GM23338 (cell line): ENCODE measurements at regions not wholly inside any gene's neighbourhood (a gene's known extent, or its start where the extent isn't known, plus 50 kb on each side); places are given as distances from the start of the nearest gene placed in this dataset.

ENCODE experiments used
- CTCF ChIP-seq, 2 experiments: fragments of 200-600 bp in 1 of 2; sonication (generic) in 1 of 2; conservative IDR thresholded peaks; 2 replicates each; pipeline versions ENCODE4 v1.5.1 to v1.6.1; 2016 to 2017; ENCODE audit warnings: antibody characterized with exemption in 2 of 2, low read depth in 2 of 2, mild to moderate bottlenecking in 2 of 2, moderate library complexity in 1 of 2
- POLR2AphosphoS5 ChIP-seq: IDR thresholded peaks from 2 replicates; pipeline ENCODE4 v1.6.1; 2016; ENCODE audit warnings: antibody characterized with exemption, low read depth
- STAT1 ChIP-seq: IDR thresholded peaks from one replicate; pipeline ENCODE4 v1.6.1; 2016; ENCODE audit warnings: antibody characterized with exemption; ENCODE audit not compliant: unreplicated experiment

GRCh38 chr4:126733301-126733700 lies 899.5 kb upstream of the INTU start:
- TF ChIP-seq CTCF (conservative IDR thresholded peaks at IDR 0.05; ENCODE audit: low read depth in 2 of 2) (no peak), STAT1 (no peak), POLR2AphosphoS5 (no peak)
